SHP77 (cell line): ENCODE measurements at regions not wholly inside any gene's neighbourhood (a gene's known extent, or its start where the extent isn't known, plus 50 kb on each side); places are given as distances from the start of the nearest gene placed in this dataset.

ENCODE experiments used
- DNase-seq, 2 experiments: peaks; one replicate each; lab custom pipeline; 2025; lab: John Stamatoyannopoulos, UW

DNA sequence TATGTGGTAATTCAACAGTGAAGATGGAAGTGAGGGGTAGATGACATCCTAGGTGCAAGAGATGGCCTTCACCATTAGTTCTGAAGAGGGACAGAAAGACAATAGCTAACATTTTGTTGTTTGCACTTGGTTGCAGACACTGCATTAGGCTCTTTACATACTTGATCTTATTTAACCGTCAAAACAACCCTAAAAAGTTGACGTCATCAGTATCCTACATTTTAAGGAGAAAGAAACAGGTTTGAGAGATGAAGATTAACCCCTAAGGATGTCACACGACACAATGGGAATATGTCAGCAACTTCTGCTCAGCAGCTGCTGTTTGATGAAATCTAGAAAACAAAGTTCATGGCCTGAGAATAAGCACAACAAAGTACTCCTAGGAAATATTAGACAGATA lies 72.6 kb upstream of the MC3R start:
- no peak for DNase-seq

DNA sequence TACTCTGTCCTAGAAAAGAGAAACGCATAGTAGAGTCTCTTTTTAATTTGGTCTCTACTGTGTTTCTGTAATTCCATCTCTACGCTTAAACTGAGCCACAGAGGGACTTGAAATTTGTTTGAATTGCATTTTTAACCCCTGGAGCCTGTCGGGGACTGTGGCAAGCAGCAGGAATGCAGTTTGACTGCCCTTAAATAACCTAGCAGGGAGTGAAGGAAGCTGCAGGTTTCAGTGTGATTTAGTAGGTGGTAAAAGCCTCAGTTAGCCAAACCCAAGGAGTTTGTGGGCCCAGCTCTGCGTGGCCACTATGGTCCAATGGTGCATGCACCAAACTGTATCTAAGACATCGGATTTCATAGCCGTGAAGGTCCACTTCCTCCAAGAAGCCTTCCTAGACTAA lies 70.3 kb upstream of the MC3R start:
- no peak for DNase-seq

DNA sequence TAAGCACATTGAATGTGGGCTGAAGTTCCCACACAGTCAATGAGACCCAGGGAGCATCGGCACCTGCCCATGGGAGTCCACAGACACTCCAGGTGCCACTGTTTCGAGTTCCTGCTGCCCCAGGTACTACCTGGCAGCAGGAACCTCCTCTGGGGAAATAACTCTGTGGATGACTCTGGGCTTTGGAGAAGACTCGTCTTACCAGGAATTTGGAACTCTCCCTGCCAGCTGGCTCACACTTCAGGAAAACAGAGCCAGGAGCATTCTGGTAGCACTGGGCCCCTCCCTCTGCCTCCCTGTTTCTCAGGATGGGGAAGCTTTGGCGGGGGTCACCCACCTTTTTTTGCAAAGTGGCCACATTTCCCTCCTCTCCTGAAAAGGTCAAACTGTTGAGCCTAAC lies 69.5 kb upstream of the MC3R start:
- DNase-seq: no peak

DNA sequence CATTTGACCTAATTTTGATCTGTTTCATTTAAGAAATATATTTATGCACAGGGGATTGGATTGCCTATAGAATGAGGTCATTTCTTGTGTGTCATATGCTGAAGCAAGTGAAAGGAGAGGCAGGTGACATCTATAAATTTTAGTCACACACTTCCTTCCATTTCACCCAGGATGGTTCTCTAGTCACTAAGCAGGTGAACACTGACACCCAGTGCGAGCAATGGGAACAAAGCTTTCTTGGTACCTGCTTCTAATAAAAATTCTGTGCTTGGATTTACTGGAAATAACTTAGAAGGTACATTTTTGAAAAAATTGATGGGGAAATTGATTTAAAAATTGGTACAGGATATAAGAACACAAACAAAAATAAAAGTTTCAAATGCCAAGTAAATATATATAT lies 66.9 kb upstream of the MC3R start:
- no peak for DNase-seq

DNA sequence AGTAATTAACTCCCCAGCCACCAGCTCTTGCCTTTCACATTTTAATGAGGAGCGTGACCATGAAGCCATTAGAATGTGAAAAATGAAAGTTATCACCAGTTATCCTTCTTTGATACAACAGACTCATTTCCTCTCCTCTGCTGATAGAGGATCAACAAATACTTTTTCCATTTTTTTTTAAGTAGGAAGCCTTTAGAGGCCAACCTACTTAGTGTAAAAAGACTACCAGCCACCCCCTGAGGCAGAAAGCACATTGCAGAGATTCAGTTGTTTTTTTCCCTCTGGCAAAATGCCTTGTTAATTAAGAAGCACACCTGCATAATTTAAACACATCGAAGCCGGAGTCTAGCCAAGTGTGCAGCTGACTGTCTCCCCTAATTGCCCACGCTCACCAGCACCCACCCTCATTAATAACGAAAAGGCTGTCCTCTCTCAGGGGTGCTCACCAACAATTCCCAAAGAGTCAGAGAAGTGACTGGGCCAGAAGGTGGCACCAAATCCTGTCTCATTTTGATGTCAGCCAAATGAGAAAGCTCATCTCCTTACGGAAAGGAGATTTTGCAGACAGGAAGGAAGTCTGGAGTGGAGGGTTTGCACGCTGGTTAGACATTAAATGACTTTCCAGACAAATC lies 60.9 kb upstream of the MC3R start:
- peak; percentile 17 to 37 for DNase-seq

DNA sequence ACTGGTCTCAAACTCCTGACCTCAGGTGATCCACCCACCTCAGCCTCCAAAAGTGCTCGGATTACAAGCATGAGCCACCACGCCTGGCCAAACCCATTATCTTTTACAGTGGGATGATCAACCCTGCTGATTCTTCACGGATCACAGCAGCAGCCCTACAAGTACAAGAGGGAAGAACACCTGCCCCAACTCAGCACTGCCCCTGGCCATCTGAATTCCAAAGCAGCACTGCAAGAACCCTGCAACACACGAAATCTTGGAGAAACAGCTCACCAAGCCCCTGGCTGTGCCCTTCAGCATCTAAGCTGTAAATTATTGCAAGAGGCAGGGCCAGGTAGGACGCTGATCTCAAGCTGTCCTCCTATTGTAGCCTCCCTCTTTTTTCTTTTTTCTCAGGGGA lies 54.5 kb upstream of the MC3R start:
- no peak for DNase-seq

DNA sequence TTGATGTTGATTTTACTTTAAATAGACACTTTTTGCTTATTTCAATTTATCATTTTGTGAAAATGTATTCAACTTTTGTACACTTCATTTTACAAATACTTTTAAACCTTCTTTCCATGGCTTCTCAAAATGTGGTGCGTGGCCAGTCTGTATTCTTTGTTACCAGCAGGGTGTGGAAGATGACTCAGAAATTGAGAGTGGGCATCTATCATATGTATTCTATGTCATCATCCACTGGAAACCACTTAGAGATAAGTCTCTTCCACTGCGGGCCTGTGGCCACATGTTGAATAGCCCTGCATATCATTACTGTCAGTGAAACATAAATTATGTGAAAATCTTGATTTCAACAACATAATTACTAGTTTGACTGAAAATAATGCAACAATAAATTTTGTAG lies 52.6 kb upstream of the MC3R start:
- no peak for DNase-seq
